Calu3 (cell line): ENCODE measurements at regions not wholly inside any gene's neighbourhood (a gene's known extent, or its start where the extent isn't known, plus 50 kb on each side); places are given as distances from the start of the nearest gene placed in this dataset.
A peak's percentile ranks its signal among the peaks of the same experiment; 100 is the strongest.
"Not testable (repeated sequence)": the region's sequence is repeated elsewhere in the genome, so short reads cannot be mapped to it uniquely, and the experiment has no call there.

ENCODE experiments used
- BruUV-seq: library from RNA; stranded (reverse); fragments of 400-500 nt; replicated peaks from 2 replicates; lab custom pipeline; 2021; lab: Mats Ljungman, UMichigan
- CTCF ChIA-PET: fragments of 300-600 bp; sonication (Branson Sonifier 250); formaldehyde crosslinking; loops from one replicate; lab custom pipeline; 2022; ENCODE audit warnings: antibody characterized with exemption; lab: Charles Lee
- DNase-seq: peaks from one replicate; pipeline ENCODE4 v3.0.0; 2022
- H3K27ac Mint-ChIP-seq: one replicate; pipeline ENCODE4 v1.8.0; 2022; ENCODE audit warnings: mixed read lengths; ENCODE audit not compliant: unreplicated experiment
- H3K27me3 Mint-ChIP-seq: one replicate; pipeline ENCODE4 v1.8.0; 2022; ENCODE audit warnings: mixed read lengths; ENCODE audit not compliant: unreplicated experiment
- H3K36me3 Mint-ChIP-seq: one replicate; pipeline ENCODE4 v1.8.0; 2022; ENCODE audit warnings: mild to moderate bottlenecking, moderate library complexity, mixed read lengths; ENCODE audit not compliant: insufficient read depth, unreplicated experiment
- H3K4me1 Mint-ChIP-seq: one replicate; pipeline ENCODE4 v1.8.0; 2022; ENCODE audit warnings: mild to moderate bottlenecking, low read depth, mixed read lengths; ENCODE audit not compliant: unreplicated experiment
- H3K4me3 Mint-ChIP-seq: one replicate; pipeline ENCODE4 v1.8.0; 2022; ENCODE audit warnings: mild to moderate bottlenecking, low read depth, moderate library complexity, mixed read lengths; ENCODE audit not compliant: unreplicated experiment
- H3K9me3 Mint-ChIP-seq: one replicate; pipeline ENCODE4 v1.8.0; 2022; ENCODE audit warnings: low read depth, mixed read lengths; ENCODE audit not compliant: unreplicated experiment
- CTCF ChIP-seq: fragments of 200-600 bp; IDR thresholded peaks from one replicate; pipeline ENCODE4 v1.8.0; 2022; ENCODE audit warnings: antibody characterized with exemption; ENCODE audit not compliant: unreplicated experiment
- intact Hi-C: fragments of 100-400 bp; cut with micrococcal nuclease; formaldehyde crosslinking; loops from one replicate; pipeline ENCODE4 v1.10.0; 2022; ENCODE audit not compliant: unreplicated experiment

- BruUV-seq = no TSS peak
These were observed 241.2 kb downstream of the RPIA start for GRCh38 chr2:88932686-88933085.

GRCh38 chr2:88933091-88933490 lies 241.6 kb downstream of the RPIA start:
- Mint-ChIP-seq H3K27ac (no peak overlapping the region), H3K4me3 (no peak overlapping the region), H3K36me3 (no peaks in the 10 kb centered on the region), H3K27me3 (peaks cover 38% of the 10 kb centered on the region), H3K9me3 (no peaks in the 10 kb centered on the region), H3K4me1 (no peaks in the 10 kb centered on the region)
- TF ChIP-seq CTCF = no peak
- intact Hi-C loops = no loop called here
- no TSS peak for BruUV-seq
- no peak for DNase-seq
- CTCF ChIA-PET = no interaction called here

More at GRCh38 chr2:88932686-88933085, 241.2 kb downstream of the RPIA start:
- no peak for DNase-seq
- Mint-ChIP-seq H3K4me1 (no peaks in the 10 kb centered on the region), H3K27me3 (peaks cover 42% of the 10 kb centered on the region), H3K9me3 (no peaks in the 10 kb centered on the region), H3K27ac (no peak overlapping the region), H3K4me3 (no peak overlapping the region), H3K36me3 (no peaks in the 10 kb centered on the region)
- no peak for TF ChIP-seq CTCF
- CTCF ChIA-PET = no interaction called here
- intact Hi-C loops = no loop called here

GRCh38 chr2:88933980-88934379 lies 242.5 kb downstream of the RPIA start:
- peaks cover 4% of the 10 kb centered on the region for H3K36me3 Mint-ChIP-seq
- no peak for DNase-seq
- no TSS peak for BruUV-seq
- no peaks in the 10 kb centered on the region for H3K4me1 Mint-ChIP-seq
- no peak for TF ChIP-seq CTCF
- CTCF ChIA-PET = interaction anchor here (0.9 kb wide), 1 partner anchor 15 kb away, joined by 3 read pairs; no protein-coding TSS in a partner anchor
- intact Hi-C loops = no loop called here
- peaks cover 45% of the 10 kb centered on the region for H3K27me3 Mint-ChIP-seq
- no peaks in the 10 kb centered on the region for H3K9me3 Mint-ChIP-seq
- no peak overlapping the region for H3K4me3 Mint-ChIP-seq
- no peak overlapping the region for H3K27ac Mint-ChIP-seq

GRCh38 chr2:88941178-88941577 lies 249.7 kb downstream of the RPIA start:
- H3K36me3 Mint-ChIP-seq, H3K27ac Mint-ChIP-seq, H3K4me1 Mint-ChIP-seq, H3K4me3 Mint-ChIP-seq, H3K9me3 Mint-ChIP-seq, BruUV-seq, intact Hi-C loops: not testable (repeated sequence)
- DNase-seq = peak; percentile 42
- CTCF ChIA-PET = interaction anchor here (0.6 to 0.9 kb wide), 3 partner anchors 37 to 61 kb away, joined by 3 to 6 read pairs (median 3); no protein-coding TSS in a partner anchor
- peaks cover 38% of the 10 kb centered on the region for H3K27me3 Mint-ChIP-seq

- Mint-ChIP-seq H3K4me3 (no peak overlapping the region), H3K36me3 (peaks cover 4% of the 10 kb centered on the region), H3K27ac (no peak overlapping the region), H3K9me3 (no peaks in the 10 kb centered on the region), H3K27me3 (peaks cover 53% of the 10 kb centered on the region), H3K4me1 (no peaks in the 10 kb centered on the region)
- TF ChIP-seq CTCF = no peak
- BruUV-seq = no TSS peak
- CTCF ChIA-PET = no interaction called here
- intact Hi-C loops = no loop called here
- DNase-seq = no peak
These were observed 251.3 kb downstream of the RPIA start for GRCh38 chr2:88942798-88943197.
